ENCODE measurements at regions not wholly inside any gene's neighbourhood (a gene's known extent, or its start where the extent isn't known, plus 50 kb on each side); places are given as distances from the start of the nearest gene placed in this dataset.

DNA sequence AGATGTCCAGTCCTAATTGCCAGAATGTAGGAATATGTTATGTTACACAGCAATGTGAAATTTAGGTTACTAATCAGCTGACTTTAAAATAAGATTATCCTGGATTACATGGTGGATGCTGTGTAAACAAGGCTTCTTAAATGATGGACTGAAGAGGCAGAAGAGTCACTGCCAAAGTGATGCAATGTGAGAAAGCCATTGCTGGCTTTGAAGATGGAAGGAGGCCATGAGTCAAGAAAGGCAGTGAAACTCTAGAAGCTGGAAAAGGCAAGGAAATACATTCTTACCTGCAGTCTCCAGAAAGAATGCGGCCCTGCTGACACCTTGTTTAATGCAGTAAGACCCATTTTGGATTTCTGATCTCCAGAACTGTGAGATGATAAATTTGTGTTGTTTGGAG, 179.1 kb upstream of the ZPLD1 start:
- ChIA-PET SMC1A (ENCODE audit: uncharacterized antibody, unreplicated experiment) (no interaction called here), CTCF (no interaction called here), RAD21 (ENCODE audit: unreplicated experiment) (no interaction called here), POLR2A (no interaction called here)
- H3K27me3 ChIP-seq (replicated peaks in 1 of 2; ENCODE audit: control insufficient read depth in 2 of 2, insufficient read depth in 2 of 2, low read length in 1 of 2): no peaks in the 10 kb centered on the region
- H3K79me2 ChIP-seq (ENCODE audit: control insufficient read depth, insufficient read depth, low read length): no peaks in the 10 kb centered on the region
- H3K27ac ChIP-seq (ENCODE audit: control insufficient read depth, insufficient read depth): no peak overlapping the region
- WGBS (ENCODE audit: insufficient coverage, insufficient replicate concordance, low lambda C conversion rate, missing lambda C conversion rate): 80% methylated on average over 1 of the region's 1 CpG
- H3K4me2 ChIP-seq (ENCODE audit: control insufficient read depth, insufficient read depth): no peak overlapping the region
- H3K4me3 ChIP-seq: no peak overlapping the region
- BruUV-seq (replicated peaks): no TSS peak
- DNase-seq (ENCODE audit: low read depth, low spot score): no peak
- H3K9me3 ChIP-seq (replicated peaks; ENCODE audit: control insufficient read depth, insufficient read depth, low read length): no peaks in the 10 kb centered on the region
- H3K36me3 ChIP-seq (ENCODE audit: control insufficient read depth in 2 of 2, insufficient read depth in 2 of 2, low read length in 1 of 2): no peaks in the 10 kb centered on the region
- no peak overlapping the region for H3K9ac ChIP-seq (ENCODE audit: control insufficient read depth, insufficient read depth, low read length)
- no peak for ATAC-seq
- intact Hi-C loops (cut with micrococcal nuclease; ENCODE audit: unreplicated experiment): no loop called here
- no peaks in the 10 kb centered on the region; the same call in 1 of the 2 replicates for H3K4me1 ChIP-seq (ENCODE audit: control insufficient read depth, insufficient read depth, low read length)
- in situ Hi-C loops (cut with MboI): no loop called here
- H4K20me1 ChIP-seq (ENCODE audit: control insufficient read depth, insufficient read depth): no peaks in the 10 kb centered on the region
- FAIRE-seq: no peak
- TF ChIP-seq MYB (IDR thresholded peaks at IDR 0.05; ENCODE audit: borderline replicate concordance, low read depth, low read length): no peak
- no peak for TF ChIP-seq ZNF622 (IDR thresholded peaks at IDR 0.05)
- TF ChIP-seq PAX5 (IDR thresholded peaks at IDR 0.05; ENCODE audit: borderline replicate concordance, low read depth, low read length): no peak
- no peak for TF ChIP-seq CEBPB (IDR thresholded peaks at IDR 0.05; ENCODE audit: borderline replicate concordance in 1 of 2, low read depth in 2 of 2, low read length in 2 of 2)
- TF ChIP-seq ZNF384 (IDR thresholded peaks at IDR 0.05; ENCODE audit: borderline replicate concordance, low read depth, low read length): no peak
- no peak for TF ChIP-seq JUNB (IDR thresholded peaks at IDR 0.05)
- TF ChIP-seq SIX5 (IDR thresholded peaks at IDR 0.05; ENCODE audit: low read depth, low read length, severe bottlenecking): no peak
- TF ChIP-seq, protein P1, sequence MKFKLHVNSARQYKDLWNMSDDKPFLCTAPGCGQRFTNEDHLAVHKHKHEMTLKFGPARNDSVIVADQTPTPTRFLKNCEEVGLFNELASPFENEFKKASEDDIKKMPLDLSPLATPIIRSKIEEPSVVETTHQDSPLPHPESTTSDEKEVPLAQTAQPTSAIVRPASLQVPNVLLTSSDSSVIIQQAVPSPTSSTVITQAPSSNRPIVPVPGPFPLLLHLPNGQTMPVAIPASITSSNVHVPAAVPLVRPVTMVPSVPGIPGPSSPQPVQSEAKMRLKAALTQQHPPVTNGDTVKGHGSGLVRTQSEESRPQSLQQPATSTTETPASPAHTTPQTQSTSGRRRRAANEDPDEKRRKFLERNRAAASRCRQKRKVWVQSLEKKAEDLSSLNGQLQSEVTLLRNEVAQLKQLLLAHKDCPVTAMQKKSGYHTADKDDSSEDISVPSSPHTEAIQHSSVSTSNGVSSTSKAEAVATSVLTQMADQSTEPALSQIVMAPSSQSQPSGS (IDR thresholded peaks at IDR 0.05; ENCODE audit: low read length): no peak
- TF ChIP-seq, protein P2, sequence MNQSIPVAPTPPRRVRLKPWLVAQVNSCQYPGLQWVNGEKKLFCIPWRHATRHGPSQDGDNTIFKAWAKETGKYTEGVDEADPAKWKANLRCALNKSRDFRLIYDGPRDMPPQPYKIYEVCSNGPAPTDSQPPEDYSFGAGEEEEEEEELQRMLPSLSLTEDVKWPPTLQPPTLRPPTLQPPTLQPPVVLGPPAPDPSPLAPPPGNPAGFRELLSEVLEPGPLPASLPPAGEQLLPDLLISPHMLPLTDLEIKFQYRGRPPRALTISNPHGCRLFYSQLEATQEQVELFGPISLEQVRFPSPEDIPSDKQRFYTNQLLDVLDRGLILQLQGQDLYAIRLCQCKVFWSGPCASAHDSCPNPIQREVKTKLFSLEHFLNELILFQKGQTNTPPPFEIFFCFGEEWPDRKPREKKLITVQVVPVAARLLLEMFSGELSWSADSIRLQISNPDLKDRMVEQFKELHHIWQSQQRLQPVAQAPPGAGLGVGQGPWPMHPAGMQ (IDR thresholded peaks at IDR 0.05; ENCODE audit: borderline replicate concordance): no peak
- TF ChIP-seq, protein P3, sequence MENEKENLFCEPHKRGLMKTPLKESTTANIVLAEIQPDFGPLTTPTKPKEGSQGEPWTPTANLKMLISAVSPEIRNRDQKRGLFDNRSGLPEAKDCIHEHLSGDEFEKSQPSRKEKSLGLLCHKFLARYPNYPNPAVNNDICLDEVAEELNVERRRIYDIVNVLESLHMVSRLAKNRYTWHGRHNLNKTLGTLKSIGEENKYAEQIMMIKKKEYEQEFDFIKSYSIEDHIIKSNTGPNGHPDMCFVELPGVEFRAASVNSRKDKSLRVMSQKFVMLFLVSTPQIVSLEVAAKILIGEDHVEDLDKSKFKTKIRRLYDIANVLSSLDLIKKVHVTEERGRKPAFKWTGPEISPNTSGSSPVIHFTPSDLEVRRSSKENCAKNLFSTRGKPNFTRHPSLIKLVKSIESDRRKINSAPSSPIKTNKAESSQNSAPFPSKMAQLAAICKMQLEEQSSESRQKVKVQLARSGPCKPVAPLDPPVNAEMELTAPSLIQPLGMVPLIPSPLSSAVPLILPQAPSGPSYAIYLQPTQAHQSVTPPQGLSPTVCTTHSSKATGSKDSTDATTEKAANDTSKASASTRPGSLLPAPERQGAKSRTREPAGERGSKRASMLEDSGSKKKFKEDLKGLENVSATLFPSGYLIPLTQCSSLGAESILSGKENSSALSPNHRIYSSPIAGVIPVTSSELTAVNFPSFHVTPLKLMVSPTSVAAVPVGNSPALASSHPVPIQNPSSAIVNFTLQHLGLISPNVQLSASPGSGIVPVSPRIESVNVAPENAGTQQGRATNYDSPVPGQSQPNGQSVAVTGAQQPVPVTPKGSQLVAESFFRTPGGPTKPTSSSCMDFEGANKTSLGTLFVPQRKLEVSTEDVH (IDR thresholded peaks at IDR 0.05; ENCODE audit: low read depth, partially characterized antibody): no peak
- no peak for TF ChIP-seq HDAC6 (IDR thresholded peaks at IDR 0.05; ENCODE audit: unreplicated experiment)
- H2AFZ ChIP-seq (ENCODE audit: control insufficient read depth, low read depth, low read length): no peak overlapping the region
